ENCODE measurements at regions not wholly inside any gene's neighbourhood (a gene's known extent, or its start where the extent isn't known, plus 50 kb on each side); places are given as distances from the start of the nearest gene placed in this dataset.

DNA sequence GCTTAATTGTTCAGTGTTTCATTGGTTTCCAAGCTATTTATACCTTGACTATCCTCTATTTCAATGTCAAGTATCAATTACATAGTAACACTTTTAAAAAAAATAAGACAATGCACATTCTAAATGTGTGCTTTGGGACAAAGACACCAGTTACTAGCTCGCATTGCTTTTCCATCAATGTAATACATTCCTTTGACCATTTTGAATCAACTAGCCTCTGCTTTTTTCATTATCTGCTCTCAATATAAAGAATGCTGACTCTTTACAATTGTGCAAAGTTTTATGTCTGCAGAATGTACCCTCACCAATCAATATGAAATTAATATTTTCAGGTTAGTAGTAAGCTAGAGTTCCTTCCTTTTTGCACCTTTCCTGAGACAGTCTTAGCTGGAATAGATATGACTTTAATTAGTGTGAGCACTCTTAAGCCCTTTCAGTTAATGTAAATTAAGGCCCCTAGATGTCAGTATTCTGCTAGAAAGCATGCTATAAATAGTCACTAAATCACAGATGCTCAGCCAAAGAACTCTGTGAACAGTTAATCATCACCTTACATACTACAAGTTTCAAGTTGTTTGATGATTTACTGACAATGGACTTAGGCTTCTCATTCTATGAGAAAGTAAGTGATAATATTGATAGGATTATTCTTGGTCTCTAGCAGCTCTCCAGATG, 413.6 kb downstream of the PTH2R start:
- DNase-seq = no peak
- POLR2A ChIA-PET = no interaction called here
- Mint-ChIP-seq H3K36me3 (no peaks in the 10 kb centered on the region), H3K27me3 (no peaks in the 10 kb centered on the region), H3K4me1 (no peaks in the 10 kb centered on the region), H3K27ac (no peak overlapping the region), H3K9me3 (no peaks in the 10 kb centered on the region), H3K4me3 (no peak overlapping the region)
- ATAC-seq (ENCODE audit: low read depth) = no peak

DNA sequence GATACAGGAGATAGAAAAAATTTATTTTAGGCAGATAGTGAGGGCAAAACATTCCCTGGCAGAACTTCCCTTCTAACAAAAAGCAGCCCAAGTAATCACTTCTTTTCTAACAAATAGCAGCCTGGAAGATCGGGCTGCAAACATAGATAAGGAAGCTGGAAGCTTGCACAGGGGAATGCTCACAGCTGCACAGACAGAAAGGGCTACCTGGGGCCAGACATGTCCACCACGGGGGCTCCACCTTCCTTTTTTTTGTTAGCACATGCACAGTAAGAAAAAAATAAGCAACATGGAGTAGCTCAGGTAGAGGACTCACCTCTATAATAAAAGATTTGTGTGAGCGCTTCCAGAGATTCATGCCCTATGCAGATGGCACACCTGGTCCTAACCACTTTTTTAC, 420.5 kb downstream of the PTH2R start:
- no peak for DNase-seq
- no peak overlapping the region for H3K4me3 Mint-ChIP-seq
- no peaks in the 10 kb centered on the region for H3K4me1 Mint-ChIP-seq
- no peaks in the 10 kb centered on the region for H3K27me3 Mint-ChIP-seq
- ATAC-seq (ENCODE audit: low read depth) = no peak
- H3K36me3 Mint-ChIP-seq = no peaks in the 10 kb centered on the region
- POLR2A ChIA-PET = no interaction called here
- peaks cover 5% of the 10 kb centered on the region for H3K9me3 Mint-ChIP-seq
- no peak overlapping the region for H3K27ac Mint-ChIP-seq

DNA sequence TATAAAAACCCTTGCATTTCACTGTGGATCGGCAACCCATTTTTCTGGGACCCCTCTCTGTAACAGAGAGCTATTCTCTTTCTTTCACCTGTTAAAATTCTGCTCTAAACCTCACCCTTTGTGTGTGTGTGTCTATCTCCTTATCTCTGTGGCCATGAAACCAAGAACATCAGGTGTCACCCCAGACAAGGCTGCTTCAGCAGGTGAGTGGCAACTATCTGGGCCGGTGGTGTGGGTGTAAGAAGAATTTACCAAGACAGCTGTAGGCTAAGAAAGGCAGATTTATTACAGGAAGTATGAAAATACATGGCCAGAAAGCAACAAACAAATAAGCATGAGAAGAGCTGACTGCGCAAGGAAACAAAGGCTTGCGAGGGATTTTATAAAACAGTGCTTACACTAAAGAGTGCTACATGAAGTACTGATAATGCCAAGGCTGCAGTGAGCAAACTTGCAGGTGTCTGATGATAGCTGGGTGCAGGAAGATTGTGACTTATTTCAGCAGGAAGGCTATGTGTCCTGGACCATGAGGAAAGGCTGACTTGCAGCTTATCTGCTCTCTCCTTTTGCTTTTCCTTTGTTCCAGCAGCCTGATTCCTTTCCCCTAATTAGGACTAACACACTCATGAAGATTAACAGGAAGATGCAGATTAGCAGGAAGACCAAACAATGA, 421.1 kb downstream of the PTH2R start:
- H3K4me3 Mint-ChIP-seq = no peak overlapping the region
- DNase-seq (no peak), ATAC-seq (ENCODE audit: low read depth) (no peak)
- peaks cover 5% of the 10 kb centered on the region for H3K9me3 Mint-ChIP-seq
- no peak overlapping the region for H3K27ac Mint-ChIP-seq
- no peaks in the 10 kb centered on the region for H3K27me3 Mint-ChIP-seq
- H3K4me1 Mint-ChIP-seq = no peaks in the 10 kb centered on the region
- no peaks in the 10 kb centered on the region for H3K36me3 Mint-ChIP-seq
- POLR2A ChIA-PET = no interaction called here

DNA sequence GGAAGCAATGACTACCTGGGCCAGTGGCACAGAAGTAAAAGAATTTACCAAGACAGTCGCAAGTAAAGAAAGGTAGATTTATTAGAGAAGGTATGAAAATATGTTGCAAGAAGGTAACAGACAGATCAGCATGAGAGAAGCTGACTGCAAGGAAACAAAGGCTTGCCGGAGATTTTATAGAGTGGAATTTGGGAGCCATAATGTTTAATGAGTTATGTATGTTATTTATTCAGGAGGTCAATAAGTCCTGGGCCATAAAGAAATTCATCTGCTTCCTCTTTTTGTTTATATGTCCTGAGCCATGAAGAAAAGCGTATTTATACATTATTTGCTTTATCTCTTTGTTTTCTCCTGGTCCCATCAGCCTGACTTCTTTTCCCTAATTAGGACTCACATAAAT, 423.6 kb downstream of the PTH2R start:
- H3K9me3 Mint-ChIP-seq = peaks cover 5% of the 10 kb centered on the region
- H3K27ac Mint-ChIP-seq = no peak overlapping the region
- no peak overlapping the region for H3K4me3 Mint-ChIP-seq
- no peak for ATAC-seq (ENCODE audit: low read depth)
- H3K27me3 Mint-ChIP-seq = no peaks in the 10 kb centered on the region
- DNase-seq = no peak
- H3K4me1 Mint-ChIP-seq = no peaks in the 10 kb centered on the region
- POLR2A ChIA-PET = no interaction called here
- H3K36me3 Mint-ChIP-seq = no peaks in the 10 kb centered on the region

GRCh38 chr2:208847651-208848050, 441.1 kb downstream of the PTH2R start:
- no peak for DNase-seq
- H3K4me1 Mint-ChIP-seq = no peaks in the 10 kb centered on the region
- POLR2A ChIA-PET = no interaction called here
- no peaks in the 10 kb centered on the region for H3K27me3 Mint-ChIP-seq
- ATAC-seq (ENCODE audit: low read depth) = no peak
- no peak overlapping the region for H3K4me3 Mint-ChIP-seq
- no peaks in the 10 kb centered on the region for H3K36me3 Mint-ChIP-seq
- H3K27ac Mint-ChIP-seq = no peak overlapping the region
- H3K9me3 Mint-ChIP-seq = peaks cover 3% of the 10 kb centered on the region

DNA sequence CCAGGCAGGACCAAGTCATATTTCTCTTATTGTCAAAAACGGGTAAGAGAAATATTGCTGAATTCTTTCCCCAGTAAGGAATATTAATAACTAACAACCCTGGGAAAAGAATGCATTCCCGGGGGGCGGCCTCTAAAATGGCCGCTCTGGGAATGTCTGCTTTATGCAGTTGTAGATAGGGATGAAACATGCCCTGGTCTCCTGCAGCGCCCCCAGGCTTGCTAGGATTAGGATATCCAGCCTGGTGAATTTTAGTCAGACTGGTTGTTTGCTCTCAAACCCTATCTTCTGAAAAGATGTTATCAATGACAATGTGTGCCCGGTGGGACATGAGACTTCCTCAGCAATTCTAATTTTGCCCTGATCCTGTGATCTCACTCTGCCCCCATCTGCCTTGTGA, 448.1 kb downstream of the PTH2R start:
- DNase-seq (no peak), ATAC-seq (ENCODE audit: low read depth) (no peak)
- H3K9me3 Mint-ChIP-seq = peaks cover 5% of the 10 kb centered on the region
- POLR2A ChIA-PET = no interaction called here
- H3K4me3 Mint-ChIP-seq = no peak overlapping the region
- H3K4me1 Mint-ChIP-seq = no peaks in the 10 kb centered on the region
- peaks cover 2% of the 10 kb centered on the region for H3K27me3 Mint-ChIP-seq
- H3K36me3 Mint-ChIP-seq = no peaks in the 10 kb centered on the region
- no peak overlapping the region for H3K27ac Mint-ChIP-seq

DNA sequence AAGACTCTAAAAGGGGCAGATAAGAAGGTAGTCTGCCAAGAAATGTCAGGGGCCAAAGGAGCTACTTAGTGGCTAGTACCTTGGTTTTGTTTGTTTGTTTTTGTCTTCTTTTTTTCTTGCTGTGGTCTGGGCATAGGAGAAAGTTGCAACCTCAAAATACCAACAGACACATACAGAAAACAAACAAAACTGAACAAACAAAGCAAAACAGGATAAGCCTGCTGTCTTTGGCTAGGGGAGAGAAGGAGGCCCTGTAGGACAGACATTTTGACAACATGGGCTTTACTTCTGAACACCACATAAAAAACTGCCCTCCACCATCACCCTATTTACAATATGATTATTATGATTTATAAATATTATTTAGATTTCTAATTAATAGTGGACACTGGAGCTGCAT, 460.8 kb downstream of the PTH2R start:
- DNase-seq = no peak
- no peak for ATAC-seq (ENCODE audit: low read depth)
- Mint-ChIP-seq H3K27ac (no peak overlapping the region), H3K27me3 (no peaks in the 10 kb centered on the region), H3K4me3 (no peak overlapping the region), H3K4me1 (no peaks in the 10 kb centered on the region), H3K9me3 (peaks cover 2% of the 10 kb centered on the region), H3K36me3 (no peaks in the 10 kb centered on the region)
- POLR2A ChIA-PET = no interaction called here

- no peak for ATAC-seq (ENCODE audit: low read depth)
Measured at GRCh38 chr2:208872591-208872990, 466.0 kb downstream of the PTH2R start.

DNA sequence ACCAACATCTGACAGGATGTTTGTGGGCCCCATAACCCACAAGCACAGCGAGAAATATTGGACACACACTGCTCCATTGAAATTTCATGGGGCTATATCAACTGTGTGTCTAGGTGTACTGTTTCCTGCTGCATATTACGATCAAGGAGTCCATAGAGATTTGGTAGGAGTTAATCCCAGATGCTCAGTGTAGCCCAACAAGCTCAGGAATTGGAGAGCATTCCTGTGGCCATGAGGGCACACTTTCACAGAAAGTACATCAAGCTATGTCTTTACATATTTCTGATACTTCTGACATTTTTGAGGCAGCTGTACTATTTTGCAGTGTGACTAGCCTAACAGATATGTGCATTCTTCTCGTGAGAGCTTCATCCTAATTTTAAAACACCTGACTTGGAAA, 473.1 kb downstream of the PTH2R start:
- H3K4me1 Mint-ChIP-seq = no peaks in the 10 kb centered on the region
- POLR2A ChIA-PET = no interaction called here
- no peaks in the 10 kb centered on the region for H3K27me3 Mint-ChIP-seq
- no peak overlapping the region for H3K4me3 Mint-ChIP-seq
- H3K27ac Mint-ChIP-seq = no peak overlapping the region
- no peak for ATAC-seq (ENCODE audit: low read depth)
- H3K9me3 Mint-ChIP-seq = no peaks in the 10 kb centered on the region
- H3K36me3 Mint-ChIP-seq = no peaks in the 10 kb centered on the region
- DNase-seq = no peak

More at GRCh38 chr2:208872591-208872990, 466.0 kb downstream of the PTH2R start:
- Mint-ChIP-seq H3K36me3 (no peaks in the 10 kb centered on the region), H3K4me1 (no peaks in the 10 kb centered on the region), H3K4me3 (no peak overlapping the region), H3K27me3 (no peaks in the 10 kb centered on the region), H3K9me3 (no peaks in the 10 kb centered on the region), H3K27ac (no peak overlapping the region)
- no peak for DNase-seq
- POLR2A ChIA-PET = no interaction called here

GRCh38 chr2:208880171-208880570, 473.6 kb downstream of the PTH2R start:
- Mint-ChIP-seq H3K4me3 (no peak overlapping the region), H3K27me3 (no peaks in the 10 kb centered on the region), H3K4me1 (no peaks in the 10 kb centered on the region), H3K27ac (no peak overlapping the region), H3K9me3 (no peaks in the 10 kb centered on the region), H3K36me3 (no peaks in the 10 kb centered on the region)
- ATAC-seq (ENCODE audit: low read depth) = no peak
- POLR2A ChIA-PET = no interaction called here
- no peak for DNase-seq

DNA sequence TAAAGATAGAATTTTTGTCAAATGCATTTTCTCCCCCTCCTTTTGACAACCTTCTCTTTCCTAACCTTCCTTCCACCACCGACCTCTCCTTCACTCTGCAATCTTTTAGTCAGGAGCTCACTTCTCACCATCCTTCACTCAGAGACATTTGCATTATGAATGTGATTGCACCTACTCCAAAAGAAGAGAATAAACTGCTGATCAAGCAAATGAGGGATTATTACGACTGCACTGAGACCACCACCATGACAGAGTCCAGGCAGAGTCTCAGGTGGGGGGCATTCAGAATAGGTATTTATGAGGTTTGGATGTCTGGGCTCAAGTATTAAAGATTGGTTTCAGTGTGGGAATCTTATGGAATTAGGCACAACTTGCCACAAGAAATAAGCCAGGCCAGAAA, 483.9 kb downstream of the PTH2R start:
- Mint-ChIP-seq H3K36me3 (no peaks in the 10 kb centered on the region), H3K9me3 (no peaks in the 10 kb centered on the region), H3K4me3 (no peak overlapping the region)

GRCh38 chr2:208892203-208892602, 485.6 kb downstream of the PTH2R start:
- no peaks in the 10 kb centered on the region for H3K36me3 Mint-ChIP-seq
- no peaks in the 10 kb centered on the region for H3K27me3 Mint-ChIP-seq
- no peaks in the 10 kb centered on the region for H3K4me1 Mint-ChIP-seq
- no peak overlapping the region for H3K4me3 Mint-ChIP-seq
- no peak for DNase-seq
- POLR2A ChIA-PET = no interaction called here
- no peak overlapping the region for H3K27ac Mint-ChIP-seq
- ATAC-seq (ENCODE audit: low read depth) = no peak
- H3K9me3 Mint-ChIP-seq = no peaks in the 10 kb centered on the region

More for the DNA sequence above, 483.9 kb downstream of the PTH2R start:
- POLR2A ChIA-PET = no interaction called here
- DNase-seq (no peak), ATAC-seq (ENCODE audit: low read depth) (no peak)
- Mint-ChIP-seq H3K4me1 (no peaks in the 10 kb centered on the region), H3K27me3 (no peaks in the 10 kb centered on the region), H3K27ac (no peak overlapping the region)

DNA sequence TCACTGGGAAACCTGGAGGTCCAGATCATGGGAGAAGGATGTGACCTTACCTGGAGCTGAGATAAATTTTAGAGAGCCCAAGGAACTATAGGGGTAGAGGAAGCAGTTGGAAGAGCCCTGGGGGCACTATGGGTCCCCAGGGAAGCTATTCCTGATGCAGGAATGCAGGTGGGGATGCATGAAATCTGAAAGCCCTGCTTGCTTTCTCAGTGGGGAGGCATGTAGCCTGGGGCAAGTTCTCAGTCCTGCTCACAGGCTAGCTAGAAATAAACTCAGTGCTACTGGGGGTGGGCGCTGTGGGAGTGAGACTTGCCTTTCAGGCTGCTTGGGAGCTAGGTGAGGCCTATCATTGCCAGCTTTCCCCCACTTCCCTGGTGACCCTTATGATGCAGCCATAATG, 499.7 kb downstream of the PTH2R start:
- Mint-ChIP-seq H3K27ac (no peak overlapping the region), H3K9me3 (no peaks in the 10 kb centered on the region), H3K4me3 (no peak overlapping the region), H3K4me1 (no peaks in the 10 kb centered on the region), H3K27me3 (no peaks in the 10 kb centered on the region), H3K36me3 (no peaks in the 10 kb centered on the region)
- DNase-seq = no peak
- ATAC-seq (ENCODE audit: low read depth) = no peak
- POLR2A ChIA-PET = no interaction called here

GRCh38 chr2:208915401-208915800, 508.4 kb upstream of the MAP2 start:
- no peak for ATAC-seq (ENCODE audit: low read depth)
- H3K36me3 Mint-ChIP-seq = no peaks in the 10 kb centered on the region
- no peak for DNase-seq
- POLR2A ChIA-PET = no interaction called here
- no peaks in the 10 kb centered on the region for H3K27me3 Mint-ChIP-seq
- H3K4me3 Mint-ChIP-seq = no peak overlapping the region
- no peaks in the 10 kb centered on the region for H3K4me1 Mint-ChIP-seq
- no peak overlapping the region for H3K27ac Mint-ChIP-seq
- H3K9me3 Mint-ChIP-seq = peaks cover 2% of the 10 kb centered on the region

Measured in activated naive CD8-positive, alpha-beta T cell treated with anti-CD3 and anti-CD28 coated beads, Interleukin-2, amount 10 ng/mL, durations not matched to agents 7 days and 5 days (primary cell).